ENCODE measurements at regions not wholly inside any gene's neighbourhood (a gene's known extent, or its start where the extent isn't known, plus 50 kb on each side); places are given as distances from the start of the nearest gene placed in this dataset.
"Not testable (repeated sequence)": the region's sequence is repeated elsewhere in the genome, so short reads cannot be mapped to it uniquely, and the experiment has no call there.

DNA sequence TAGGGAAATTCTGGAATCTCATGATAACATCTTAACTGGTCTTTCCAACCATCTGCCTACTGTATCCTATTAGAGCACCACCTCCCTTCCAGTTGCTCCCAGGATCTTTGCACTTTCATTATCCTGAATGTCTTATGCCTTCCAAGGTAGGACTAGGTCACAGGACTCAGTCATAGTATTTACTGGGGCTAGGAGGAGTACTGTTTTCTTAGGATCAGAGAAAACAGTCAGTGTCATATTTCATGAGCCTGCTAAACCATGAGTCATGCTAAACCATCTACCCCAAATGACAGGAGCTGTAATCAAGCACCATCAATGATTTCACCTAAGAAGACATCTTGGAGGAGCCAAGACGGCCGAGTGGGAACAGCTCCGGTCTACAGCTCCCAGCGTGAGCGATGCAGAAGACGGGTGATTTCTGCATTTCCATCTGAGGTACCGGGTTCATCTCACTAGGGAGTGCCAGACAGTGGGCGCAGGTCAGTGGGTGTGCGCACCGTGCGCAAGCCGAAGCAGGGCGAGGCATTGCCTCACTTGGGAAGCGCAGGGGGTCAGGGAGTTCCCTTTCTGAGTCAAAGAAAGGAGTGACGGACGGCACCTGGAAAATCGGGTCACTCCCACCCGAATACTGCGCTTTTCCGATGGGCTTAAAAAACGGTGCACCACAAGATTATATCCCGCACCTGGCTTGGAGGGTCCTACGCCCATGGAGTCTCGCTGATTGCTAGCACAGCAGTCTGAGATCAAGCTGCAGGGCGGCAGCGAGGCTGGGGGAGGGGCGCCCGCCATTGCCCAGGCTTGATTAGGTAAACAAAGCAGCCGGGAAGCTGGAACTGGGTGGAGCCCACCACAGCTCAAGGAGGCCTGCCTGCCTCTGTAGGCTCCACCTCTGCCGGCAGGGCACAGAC lies 1439.2 kb upstream of the ACVR2A start (continued):
- TF ChIP-seq SETDB1 (IDR thresholded peaks at IDR 0.05; ENCODE audit: insufficient read length, low read length), result peak; percentile 92
- 0 out of 2 replicates have a peak, but pooled peaks have one; percentile 23 for TF ChIP-seq ZNF660 (tag by site-specific recombination; IDR thresholded peaks at IDR 0.05)
- 0 out of 2 replicates have a peak, but pooled peaks have one; percentile 38 for TF ChIP-seq ZNF561 (tag by site-specific recombination; IDR thresholded peaks at IDR 0.05; ENCODE audit: borderline replicate concordance)
- peak; percentile 44; the same call in 1 of the 2 replicates for TF ChIP-seq ZNF366 (tag by site-specific recombination; conservative IDR thresholded peaks at IDR 0.05)

DNA sequence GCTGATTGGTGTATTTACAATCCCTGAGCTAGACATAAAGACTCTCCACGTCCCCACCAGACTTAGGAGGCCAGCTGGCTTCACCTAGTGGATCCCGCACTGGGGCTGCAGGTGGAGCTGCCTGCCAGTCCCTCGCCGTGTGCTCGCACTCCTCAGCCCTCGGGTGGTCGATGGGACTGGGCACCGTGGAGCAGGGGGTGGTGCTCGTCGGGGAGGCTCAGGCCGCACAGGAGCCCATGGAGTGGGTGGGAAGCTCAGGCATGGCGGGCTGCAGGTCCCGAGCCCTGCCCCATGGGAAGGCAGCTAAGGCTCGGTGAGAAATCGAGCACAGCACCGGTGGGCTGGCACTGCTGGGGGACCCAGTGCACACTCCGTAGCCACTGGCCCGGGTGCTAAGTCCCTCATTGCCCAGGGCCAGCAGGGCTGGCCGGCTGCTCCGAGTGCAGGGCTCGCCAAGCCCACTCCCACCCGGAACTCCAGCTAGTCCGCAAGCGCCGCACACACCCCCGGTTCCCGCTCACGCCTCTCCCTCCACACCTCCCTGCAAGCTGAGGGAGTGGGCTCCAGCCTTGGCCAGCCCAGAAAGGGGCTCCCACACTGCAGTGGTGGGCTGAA lies 1441.2 kb upstream of the ACVR2A start:
- H3K36me3 ChIP-seq (ENCODE audit: control insufficient read depth in 2 of 2, insufficient read depth in 1 of 2, low read length in 2 of 2); H3K27ac ChIP-seq (ENCODE audit: extremely low read depth, low read depth, low read length); POLR2A ChIA-PET; CTCF ChIA-PET; H3K4me3 ChIP-seq (ENCODE audit: low read depth, low read length); H3K9me3 ChIP-seq (ENCODE audit: control insufficient read depth, insufficient read depth, low read depth, low read length); H3K4me1 ChIP-seq (ENCODE audit: control insufficient read depth, insufficient read depth, low read length): not testable (repeated sequence)

DNA sequence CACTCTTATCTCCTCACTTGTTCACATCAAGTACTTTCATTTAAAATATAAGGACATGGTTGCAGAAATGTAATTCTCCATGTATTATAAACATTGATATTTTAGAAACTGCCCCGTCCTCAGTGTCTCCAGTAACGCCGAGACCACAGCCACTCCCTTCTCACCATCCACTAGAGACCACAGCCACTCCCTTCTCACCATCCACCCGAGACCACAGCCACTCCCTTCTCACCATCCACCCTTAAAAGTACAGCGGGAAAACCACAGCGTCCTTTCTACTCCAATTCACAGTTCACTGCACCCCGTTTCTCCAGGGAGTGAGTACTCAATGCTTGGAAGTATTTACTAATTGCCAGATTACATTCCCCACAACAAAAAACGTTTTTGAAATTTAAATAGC lies 1452.2 kb upstream of the ACVR2A start:
- Histone ChIP-seq H3K9me3 (ENCODE audit: control insufficient read depth, insufficient read depth, low read depth, low read length) (no peaks in the 10 kb centered on the region), H3K27ac (ENCODE audit: extremely low read depth, low read depth, low read length) (no peak overlapping the region), H3K4me1 (ENCODE audit: control insufficient read depth, insufficient read depth, low read length) (no peaks in the 10 kb centered on the region), H3K36me3 (ENCODE audit: control insufficient read depth in 2 of 2, insufficient read depth in 1 of 2, low read length in 2 of 2) (no peaks in the 10 kb centered on the region), H3K4me3 (ENCODE audit: low read depth, low read length) (no peak overlapping the region)
- ChIA-PET CTCF (no interaction called here), POLR2A (no interaction called here)
- no peak for TF ChIP-seq MYNN (tag by site-specific recombination; IDR thresholded peaks at IDR 0.05; ENCODE audit: borderline replicate concordance)
- no peak for TF ChIP-seq EGR2 (tag by site-specific recombination; IDR thresholded peaks at IDR 0.05; ENCODE audit: low read depth)
- no peak for TF ChIP-seq ZNF132 (tag by site-specific recombination; IDR thresholded peaks at IDR 0.05; ENCODE audit: borderline replicate concordance)
- TF ChIP-seq ZBTB20 (tag by site-specific recombination; IDR thresholded peaks at IDR 0.05), result no peak
- TF ChIP-seq ZNF529 (tag by site-specific recombination; IDR thresholded peaks at IDR 0.05; ENCODE audit: insufficient replicate concordance), result no peak
- TF ChIP-seq ZNF596 (tag by site-specific recombination; IDR thresholded peaks at IDR 0.05), result no peak
- TF ChIP-seq KLF7 (tag by site-specific recombination; IDR thresholded peaks at IDR 0.05; ENCODE audit: borderline replicate concordance), result no peak
- TF ChIP-seq ZNF555 (tag by site-specific recombination; conservative IDR thresholded peaks at IDR 0.05), result no peak
- TF ChIP-seq HOXC10 (CRISPR knock-in tag; IDR thresholded peaks at IDR 0.05), result no peak
- no peak for TF ChIP-seq ZNF138 (tag by site-specific recombination; IDR thresholded peaks at IDR 0.05; ENCODE audit: borderline replicate concordance)
- TF ChIP-seq, protein P1, sequence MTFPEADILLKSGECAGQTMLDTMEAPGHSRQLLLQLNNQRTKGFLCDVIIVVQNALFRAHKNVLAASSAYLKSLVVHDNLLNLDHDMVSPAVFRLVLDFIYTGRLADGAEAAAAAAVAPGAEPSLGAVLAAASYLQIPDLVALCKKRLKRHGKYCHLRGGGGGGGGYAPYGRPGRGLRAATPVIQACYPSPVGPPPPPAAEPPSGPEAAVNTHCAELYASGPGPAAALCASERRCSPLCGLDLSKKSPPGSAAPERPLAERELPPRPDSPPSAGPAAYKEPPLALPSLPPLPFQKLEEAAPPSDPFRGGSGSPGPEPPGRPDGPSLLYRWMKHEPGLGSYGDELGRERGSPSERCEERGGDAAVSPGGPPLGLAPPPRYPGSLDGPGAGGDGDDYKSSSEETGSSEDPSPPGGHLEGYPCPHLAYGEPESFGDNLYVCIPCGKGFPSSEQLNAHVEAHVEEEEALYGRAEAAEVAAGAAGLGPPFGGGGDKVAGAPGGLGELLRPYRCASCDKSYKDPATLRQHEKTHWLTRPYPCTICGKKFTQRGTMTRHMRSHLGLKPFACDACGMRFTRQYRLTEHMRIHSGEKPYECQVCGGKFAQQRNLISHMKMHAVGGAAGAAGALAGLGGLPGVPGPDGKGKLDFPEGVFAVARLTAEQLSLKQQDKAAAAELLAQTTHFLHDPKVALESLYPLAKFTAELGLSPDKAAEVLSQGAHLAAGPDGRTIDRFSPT (tag by site-specific recombination; IDR thresholded peaks at IDR 0.05), result no peak

DNA sequence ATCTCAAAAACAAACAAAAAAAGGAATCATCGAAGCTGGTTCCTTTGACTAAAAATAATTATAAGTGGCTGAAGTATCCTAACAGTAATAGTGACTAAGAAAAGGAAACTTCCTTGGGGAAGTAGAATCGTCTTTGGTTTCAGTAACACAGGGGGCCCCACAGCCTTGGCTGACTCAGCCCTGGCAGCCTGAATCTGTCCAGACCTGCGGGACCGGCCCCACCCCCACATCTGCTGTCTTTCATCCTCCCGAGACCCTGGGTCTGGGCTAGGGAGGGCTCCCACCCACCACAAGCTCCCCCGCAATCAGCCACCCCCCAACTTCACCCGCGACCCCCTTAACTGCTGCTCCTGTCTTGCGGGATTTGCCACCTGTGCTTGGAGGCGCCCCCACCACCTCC lies 1452.6 kb upstream of the ACVR2A start:
- H3K36me3 ChIP-seq (ENCODE audit: control insufficient read depth in 2 of 2, insufficient read depth in 1 of 2, low read length in 2 of 2), result no peaks in the 10 kb centered on the region
- H3K9me3 ChIP-seq (ENCODE audit: control insufficient read depth, insufficient read depth, low read depth, low read length), result no peaks in the 10 kb centered on the region
- TF ChIP-seq ZNF140 (tag by site-specific recombination; IDR thresholded peaks at IDR 0.05), result no peak
- TF ChIP-seq ZNF785 (tag by site-specific recombination; IDR thresholded peaks at IDR 0.05), result no peak
- TF ChIP-seq ZNF19 (tag by site-specific recombination; IDR thresholded peaks at IDR 0.05; ENCODE audit: low read depth), result no peak
- no peak for TF ChIP-seq ZNF660 (tag by site-specific recombination; IDR thresholded peaks at IDR 0.05)
- no peak for TF ChIP-seq PRDM1 (tag by site-specific recombination; IDR thresholded peaks at IDR 0.05)
- TF ChIP-seq, protein P2, sequence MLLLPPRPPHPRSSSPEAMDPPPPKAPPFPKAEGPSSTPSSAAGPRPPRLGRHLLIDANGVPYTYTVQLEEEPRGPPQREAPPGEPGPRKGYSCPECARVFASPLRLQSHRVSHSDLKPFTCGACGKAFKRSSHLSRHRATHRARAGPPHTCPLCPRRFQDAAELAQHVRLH (tag by site-specific recombination; IDR thresholded peaks at IDR 0.05), result no peak
- TF ChIP-seq ZNF221 (tag by site-specific recombination; IDR thresholded peaks at IDR 0.05; ENCODE audit: borderline replicate concordance), result no peak
- no peak for TF ChIP-seq GLI2 (tag by site-specific recombination; IDR thresholded peaks at IDR 0.05; ENCODE audit: borderline replicate concordance, low read depth)
- no peak for TF ChIP-seq ZNF747 (tag by site-specific recombination; IDR thresholded peaks at IDR 0.05)
- no peak for TF ChIP-seq ZNF623 (tag by site-specific recombination; IDR thresholded peaks at IDR 0.05)
- no peaks in the 10 kb centered on the region for H3K4me1 ChIP-seq (ENCODE audit: control insufficient read depth, insufficient read depth, low read length)
- ChIA-PET POLR2A (no interaction called here), CTCF (no interaction called here)
- no peak overlapping the region for H3K4me3 ChIP-seq (ENCODE audit: low read depth, low read length)
- H3K27ac ChIP-seq (ENCODE audit: extremely low read depth, low read depth, low read length), result no peak overlapping the region

All from HEK293 (cell line).